Left lung (tissue), 4 donors: ENCODE measurements at regions not wholly inside any gene's neighbourhood (a gene's known extent, or its start where the extent isn't known, plus 50 kb on each side); places are given as distances from the start of the nearest gene placed in this dataset.
A peak's percentile ranks its signal among the peaks of the same experiment; 100 is the strongest.

Source experiments
- ATAC-seq: fragments of 200-7000 bp; cut with Tn5 transposase; one replicate; pipeline ENCODE4 v1.9.1; 2020; ENCODE audit warnings: moderate library complexity
- DNase-seq, 4 donors: peaks; one replicate each; pipeline ENCODE4 v3.0.0-alpha.2; 2013 to 2020
- H3K27ac ChIP-seq, 2 donors: fragments of 200-600 bp; sonication (generic) in 1 of 2; one replicate each; pipeline versions ENCODE4 v1.5.0 to v1.8.0; 2020 to 2021
- H3K27me3 ChIP-seq, 2 donors: fragments of 200-600 bp; sonication (generic) in 1 of 2; one replicate each; pipeline versions ENCODE4 v1.5.0 to v1.8.0; 2020 to 2021
- H3K36me3 ChIP-seq, 2 donors: fragments of 200-600 bp; sonication (generic) in 1 of 2; one replicate each; pipeline versions ENCODE4 v1.5.0 to v1.8.0; 2020 to 2021
- H3K4me1 ChIP-seq, 2 donors: fragments of 200-600 bp; one replicate each; pipeline ENCODE4 v1.8.0; 2021
- H3K4me3 ChIP-seq, 2 donors: fragments of 200-600 bp; sonication (generic) in 1 of 2; one replicate each; pipeline versions ENCODE4 v1.5.0 to v1.8.0; 2020 to 2021; ENCODE audit warnings: mild to moderate bottlenecking in 1 of 2
- H3K9me3 ChIP-seq, 2 donors: fragments of 200-600 bp; sonication (generic) in 1 of 2; one replicate each; pipeline versions ENCODE4 v1.5.0 to v1.8.0; 2020 to 2021
- CTCF ChIP-seq, 2 donors: fragments of 200-600 bp; sonication (generic) in 1 of 2; IDR thresholded peaks; one replicate each; pipeline versions ENCODE4 v1.5.0 to v1.8.0; 2021; ENCODE audit warnings: antibody characterized with exemption in 2 of 2
- intact Hi-C, 2 donors: fragments of 100-400 bp; cut with DNase I; formaldehyde crosslinking; loops; one replicate each; pipeline versions ENCODE4 v1.11.2 to v1.14.2; 2022
- donor health status: DM: no; HTN: yes; CAD: no.
- donor health status: DM: no; HTN: no; CAD: no.

- ATAC-seq = no peak
- intact Hi-C loops = no loop called here
- no peaks in the 10 kb centered on the region for H3K27me3 ChIP-seq
Measured at GRCh38 chr17:59501690-59502089, 63.7 kb upstream of the DHX40 start.

GRCh38 chr17:59502800-59503199, 62.6 kb upstream of the DHX40 start:
- no peaks in the 10 kb centered on the region for H3K27me3 ChIP-seq
- no peaks in the 10 kb centered on the region for H3K36me3 ChIP-seq
- DNase-seq = no peak
- H3K27ac ChIP-seq = no peak overlapping the region
- H3K4me1 ChIP-seq = no peaks in the 10 kb centered on the region
- no peak for TF ChIP-seq CTCF (IDR thresholded peaks at IDR 0.05)
- ATAC-seq = no peak
- H3K9me3 ChIP-seq = no peaks in the 10 kb centered on the region
- intact Hi-C loops = no loop called here
- no peak overlapping the region for H3K4me3 ChIP-seq

More at GRCh38 chr17:59501690-59502089, 63.7 kb upstream of the DHX40 start:
- H3K4me1 ChIP-seq = no peaks in the 10 kb centered on the region
- H3K27ac ChIP-seq = no peak overlapping the region
- H3K9me3 ChIP-seq = no peaks in the 10 kb centered on the region
- DNase-seq = no peak
- no peak for TF ChIP-seq CTCF (IDR thresholded peaks at IDR 0.05)
- H3K4me3 ChIP-seq = no peak overlapping the region
- H3K36me3 ChIP-seq = no peaks in the 10 kb centered on the region

GRCh38 chr17:59503500-59503899, 61.9 kb upstream of the DHX40 start:
- ATAC-seq (no peak), DNase-seq (peak in 2 of 4 donors; percentile 78 to 86)
- H3K9me3 ChIP-seq = no peaks in the 10 kb centered on the region
- no peaks in the 10 kb centered on the region for H3K4me1 ChIP-seq
- intact Hi-C loops = no loop called here
- H3K27me3 ChIP-seq = no peaks in the 10 kb centered on the region
- H3K36me3 ChIP-seq = no peaks in the 10 kb centered on the region
- H3K27ac ChIP-seq = no peak overlapping the region
- TF ChIP-seq CTCF (IDR thresholded peaks at IDR 0.05) = no peak
- H3K4me3 ChIP-seq = no peak overlapping the region

GRCh38 chr17:59504821-59505220, 60.6 kb upstream of the DHX40 start:
- H3K27ac ChIP-seq = no peak overlapping the region
- H3K9me3 ChIP-seq = no peaks in the 10 kb centered on the region
- DNase-seq = no peak
- H3K36me3 ChIP-seq = no peaks in the 10 kb centered on the region
- no peaks in the 10 kb centered on the region for H3K27me3 ChIP-seq
- no peak overlapping the region for H3K4me3 ChIP-seq
- H3K4me1 ChIP-seq = no peaks in the 10 kb centered on the region
- intact Hi-C loops = no loop called here
- TF ChIP-seq CTCF (IDR thresholded peaks at IDR 0.05) = no peak
- no peak for ATAC-seq

- intact Hi-C loops = no loop called here
- Histone ChIP-seq H3K9me3 (no peaks in the 10 kb centered on the region), H3K4me3 (no peak overlapping the region), H3K27ac (no peak overlapping the region), H3K27me3 (no peaks in the 10 kb centered on the region), H3K4me1 (no peaks in the 10 kb centered on the region), H3K36me3 (no peaks in the 10 kb centered on the region)
- peak; percentile 35 for ATAC-seq
- TF ChIP-seq CTCF (IDR thresholded peaks at IDR 0.05) = no peak
- no peak for DNase-seq
Measured at GRCh38 chr17:59505610-59506276, 59.7 kb upstream of the DHX40 start.
